B cell (primary cell): ENCODE measurements at regions not wholly inside any gene's neighbourhood (a gene's known extent, or its start where the extent isn't known, plus 50 kb on each side); places are given as distances from the start of the nearest gene placed in this dataset.

Experiments used
- ATAC-seq: fragments of 200-7000 bp; cut with Tn5 transposase; one replicate; pipeline ENCODE4 v1.10.0; 2021; ENCODE audit warnings: low read depth, mild to moderate bottlenecking, moderate number of reproducible peaks, moderate library complexity
- CTCF ChIA-PET: fragments of 350-600 bp; sonication (Branson Sonifier 250); formaldehyde crosslinking; loops from one replicate; lab custom pipeline; 2021; ENCODE audit warnings: antibody characterized with exemption, inconsistent platforms; lab: Charles Lee
- POLR2A ChIA-PET: fragments of 350-600 bp; sonication (Branson Sonifier 250); formaldehyde crosslinking; loops from one replicate; lab custom pipeline; 2021; ENCODE audit warnings: antibody characterized with exemption; lab: Charles Lee
- DNase-seq: peaks from one replicate; pipeline ENCODE4 v3.0.0; 2013
- H2AFZ ChIP-seq: 2 replicates; pipeline ENCODE4 v1.6.1; 2012; ENCODE audit warnings: mild to moderate bottlenecking, low read depth, low read length; ENCODE audit not compliant: insufficient read depth, poor library complexity, severe bottlenecking
- H3K27ac ChIP-seq, 2 donors: 1 replicate in 1 of 2; 2 replicates in 1 of 2; pipeline ENCODE4 v1.5.1; 2012 to 2013; ENCODE audit warnings: low read length in 2 of 2, mild to moderate bottlenecking in 2 of 2, moderate library complexity in 1 of 2
- H3K27me3 ChIP-seq, 4 experiments: fragments of 200-600 bp in 1 of 4; sonication (generic) in 1 of 4; replicated peaks in 1 of 4; 1 replicate in 2 of 4; 2 replicates in 2 of 4; pipeline versions ENCODE4 v1.6.1 to v1.7.0; 2013 to 2016; ENCODE audit warnings: low read length in 3 of 4, mild to moderate bottlenecking in 2 of 4, mixed read lengths in 1 of 4, moderate library complexity in 1 of 4; ENCODE audit not compliant: insufficient read depth in 4 of 4, control insufficient read depth in 3 of 4; ENCODE audit errors: control extremely low read depth in 1 of 4
- H3K36me3 ChIP-seq, 2 experiments: replicated peaks in 1 of 2; 1 replicate in 1 of 2; 2 replicates in 1 of 2; pipeline versions ENCODE4 v1.6.1 to v1.7.1; 2013; ENCODE audit warnings: low read length in 1 of 2; ENCODE audit not compliant: insufficient read depth in 2 of 2, control insufficient read depth in 1 of 2; ENCODE audit errors: control extremely low read depth in 1 of 2, extremely low read depth in 1 of 2
- H3K4me1 ChIP-seq, 2 donors: fragments of 200-600 bp in 1 of 2; sonication (generic) in 1 of 2; 1 replicate in 1 of 2; 2 replicates in 1 of 2; pipeline versions ENCODE4 v1.5.1 to v1.6.1; 2013 to 2017; ENCODE audit warnings: low read length in 2 of 2; ENCODE audit not compliant: control insufficient read depth in 2 of 2, insufficient read depth in 2 of 2
- H3K4me2 ChIP-seq: replicated peaks from 2 replicates; pipeline ENCODE3; 2012; ENCODE audit warnings: mild to moderate bottlenecking, low read depth, low read length; ENCODE audit not compliant: poor library complexity, severe bottlenecking
- H3K4me3 ChIP-seq, 5 experiments: fragments of 200-600 bp in 1 of 5; sonication (generic) in 1 of 5; 1 replicate in 3 of 5; 2 replicates in 2 of 5; pipeline versions ENCODE4 v1.5.1 to v1.7.0; 2011 to 2016; ENCODE audit warnings: low read length in 4 of 5, mild to moderate bottlenecking in 4 of 5, low read depth in 2 of 5, control low read depth in 1 of 5, moderate library complexity in 1 of 5; ENCODE audit not compliant: insufficient read depth in 1 of 5; ENCODE audit errors: control extremely low read depth in 1 of 5, extremely low read depth in 1 of 5
- H3K79me2 ChIP-seq: fragments of 200-600 bp; sonication (generic); one replicate; pipeline ENCODE4 v1.6.0; 2016; ENCODE audit warnings: low read length; ENCODE audit not compliant: control insufficient read depth, insufficient read depth
- H3K9ac ChIP-seq: fragments of 200-600 bp; sonication (generic); 2 replicates; pipeline ENCODE4 v1.6.1; 2017; ENCODE audit warnings: mild to moderate bottlenecking, low read length, moderate library complexity
- H3K9me3 ChIP-seq, 3 donors: one replicate each; pipeline versions ENCODE4 v1.6.1 to v1.7.1; 2013; ENCODE audit warnings: low read length in 2 of 3; ENCODE audit not compliant: control insufficient read depth in 2 of 3, insufficient read depth in 1 of 3; ENCODE audit errors: control extremely low read depth in 1 of 3
- H4K20me1 ChIP-seq: 2 replicates; pipeline ENCODE4 v1.6.0; 2012; ENCODE audit warnings: mild to moderate bottlenecking, low read length; ENCODE audit not compliant: insufficient read depth, control insufficient read depth, poor library complexity, severe bottlenecking
- H3K27ac Mint-ChIP-seq: one replicate; pipeline ENCODE4 v1.8.0; 2021; ENCODE audit warnings: mixed read lengths
- H3K27me3 Mint-ChIP-seq: one replicate; pipeline ENCODE4 v1.8.0; 2021; ENCODE audit warnings: mixed read lengths
- H3K4me1 Mint-ChIP-seq: one replicate; pipeline ENCODE4 v1.8.0; 2021; ENCODE audit warnings: mixed read lengths
- H3K4me3 Mint-ChIP-seq: one replicate; pipeline ENCODE4 v1.8.0; 2021; ENCODE audit warnings: mixed read lengths
- H3K9me3 Mint-ChIP-seq: one replicate; pipeline ENCODE4 v1.8.0; 2022; ENCODE audit warnings: mixed read lengths; ENCODE audit not compliant: insufficient read depth
- CTCF ChIP-seq: fragments of 200-600 bp; IDR thresholded peaks from one replicate; pipeline ENCODE4 v1.8.0; 2022; ENCODE audit warnings: antibody characterized with exemption, mild to moderate bottlenecking
- EZH2 ChIP-seq: IDR thresholded peaks from 2 replicates; pipeline ENCODE4 v1.6.1; 2012; ENCODE audit warnings: borderline replicate concordance, low read depth, mild to moderate bottlenecking, moderate library complexity, low read length; ENCODE audit not compliant: insufficient read depth, poor library complexity, severe bottlenecking
- WGBS: methylation state at CpG from one replicate; pipeline ENCODE4 v1.1.5; 2013; ENCODE audit warnings: missing lambda C conversion rate; ENCODE audit not compliant: insufficient coverage; 5-methylcytosine and 5-hydroxymethylcytosine counted together
- intact Hi-C: fragments of 100-400 bp; cut with micrococcal nuclease; formaldehyde crosslinking; loops from one replicate; pipeline ENCODE4 v1.10.0; 2022

GRCh38 chr17:79370594-79370993 is 240.3 kb downstream of the RBFOX3 start:
- peaks cover 10% of the 10 kb centered on the region for H3K4me1 Mint-ChIP-seq
- intact Hi-C loops = no loop called here
- no peak for ATAC-seq
- WGBS = 80% methylated on average over 5 of the region's 5 CpGs
- POLR2A ChIA-PET = no interaction called here
- Histone ChIP-seq H3K79me2 (no peaks in the 10 kb centered on the region), H3K9me3 (no peaks in the 10 kb centered on the region), H3K4me1 (no peaks in the 10 kb centered on the region), H3K9ac (no peak overlapping the region), H3K4me2 (no peak overlapping the region), H3K36me3 (no peaks in the 10 kb centered on the region), H2AFZ (no peak overlapping the region), H3K27me3 (peaks cover 0 to 7% (median 2%) of the 10 kb centered on the region in 4 experiments), H4K20me1 (no peaks in the 10 kb centered on the region), H3K4me3 (no peak overlapping the region), H3K27ac (no peak overlapping the region)
- TF ChIP-seq EZH2 (no peak), CTCF (no peak)
- H3K9me3 Mint-ChIP-seq = no peaks in the 10 kb centered on the region
- CTCF ChIA-PET = no interaction called here
- peaks cover 33% of the 10 kb centered on the region for H3K27me3 Mint-ChIP-seq
- no peak for DNase-seq
- H3K4me3 Mint-ChIP-seq = no peak overlapping the region
- no peak overlapping the region for H3K27ac Mint-ChIP-seq

- DNase-seq = no peak
- Histone ChIP-seq H4K20me1 (no peaks in the 10 kb centered on the region), H3K36me3 (no peaks in the 10 kb centered on the region), H3K4me3 (no peak overlapping the region), H3K4me2 (no peak overlapping the region), H3K9me3 (no peaks in the 10 kb centered on the region), H3K9ac (no peak overlapping the region), H3K4me1 (no peaks in the 10 kb centered on the region), H3K27ac (no peak overlapping the region), H3K27me3 (peaks cover 0 to 7% (median 2%) of the 10 kb centered on the region in 4 experiments), H2AFZ (no peak overlapping the region), H3K79me2 (no peaks in the 10 kb centered on the region)
- ATAC-seq = no peak
- Mint-ChIP-seq H3K27ac (peak overlapping the region; percentile 46), H3K4me3 (no peak overlapping the region), H3K9me3 (no peaks in the 10 kb centered on the region), H3K4me1 (peaks cover 10% of the 10 kb centered on the region), H3K27me3 (peaks cover 33% of the 10 kb centered on the region)
- ChIA-PET POLR2A (no interaction called here), CTCF (no interaction called here)
- intact Hi-C loops = no loop called here
- WGBS = 81% methylated on average over 7 of the region's 8 CpGs
- TF ChIP-seq EZH2 = no peak
- no peak for TF ChIP-seq CTCF
These were observed 240.7 kb downstream of the RBFOX3 start for GRCh38 chr17:79370126-79370525.
